ENCODE measurements at regions not wholly inside any gene's neighbourhood (a gene's known extent, or its start where the extent isn't known, plus 50 kb on each side); places are given as distances from the start of the nearest gene placed in this dataset.

DNA sequence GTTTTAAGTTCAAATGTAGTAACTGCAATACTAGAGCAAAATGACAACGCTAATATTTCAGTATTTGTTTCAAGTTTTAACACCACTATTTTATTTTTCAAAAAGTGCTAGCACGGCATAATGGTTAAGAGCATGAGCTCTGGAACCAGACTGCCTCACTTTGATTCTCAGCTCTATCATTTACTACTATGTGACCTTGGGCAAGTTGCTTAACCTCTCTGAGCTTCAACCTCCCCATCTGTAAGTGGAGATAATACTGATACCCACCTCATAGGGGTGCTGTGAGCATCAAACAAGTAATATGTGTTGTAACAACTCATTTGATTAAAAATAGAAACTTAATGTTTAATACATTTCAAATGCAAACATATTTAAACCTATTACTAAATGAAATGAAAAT lies 115.4 kb upstream of the NPHP3 start:
- TF ChIP-seq, protein P1, sequence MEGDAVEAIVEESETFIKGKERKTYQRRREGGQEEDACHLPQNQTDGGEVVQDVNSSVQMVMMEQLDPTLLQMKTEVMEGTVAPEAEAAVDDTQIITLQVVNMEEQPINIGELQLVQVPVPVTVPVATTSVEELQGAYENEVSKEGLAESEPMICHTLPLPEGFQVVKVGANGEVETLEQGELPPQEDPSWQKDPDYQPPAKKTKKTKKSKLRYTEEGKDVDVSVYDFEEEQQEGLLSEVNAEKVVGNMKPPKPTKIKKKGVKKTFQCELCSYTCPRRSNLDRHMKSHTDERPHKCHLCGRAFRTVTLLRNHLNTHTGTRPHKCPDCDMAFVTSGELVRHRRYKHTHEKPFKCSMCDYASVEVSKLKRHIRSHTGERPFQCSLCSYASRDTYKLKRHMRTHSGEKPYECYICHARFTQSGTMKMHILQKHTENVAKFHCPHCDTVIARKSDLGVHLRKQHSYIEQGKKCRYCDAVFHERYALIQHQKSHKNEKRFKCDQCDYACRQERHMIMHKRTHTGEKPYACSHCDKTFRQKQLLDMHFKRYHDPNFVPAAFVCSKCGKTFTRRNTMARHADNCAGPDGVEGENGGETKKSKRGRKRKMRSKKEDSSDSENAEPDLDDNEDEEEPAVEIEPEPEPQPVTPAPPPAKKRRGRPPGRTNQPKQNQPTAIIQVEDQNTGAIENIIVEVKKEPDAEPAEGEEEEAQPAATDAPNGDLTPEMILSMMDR (conservative IDR thresholded peaks at IDR 0.05) = no peak
- TF ChIP-seq ZFX (IDR thresholded peaks at IDR 0.05) = no peak
